HepG2 (cell line): ENCODE measurements at regions not wholly inside any gene's neighbourhood (a gene's known extent, or its start where the extent isn't known, plus 50 kb on each side); places are given as distances from the start of the nearest gene placed in this dataset.
A peak's percentile ranks its signal among the peaks of the same experiment; 100 is the strongest.

ENCODE experiments used
- ARNT2 ChIP-seq: sonication (generic); formaldehyde crosslinking; IDR thresholded peaks from 2 replicates; pipeline ENCODE4 v1.8.0; 2022; ENCODE audit warnings: mild to moderate bottlenecking, low read depth, missing genetic modification reagents, moderate library complexity
- BCL3 ChIP-seq: sonication (generic); formaldehyde crosslinking; IDR thresholded peaks from 2 replicates; pipeline ENCODE4 v1.5.1; 2020; ENCODE audit warnings: mild to moderate bottlenecking, missing genetic modification reagents, moderate library complexity
- FOXK1 ChIP-seq: sonication (generic); formaldehyde crosslinking; IDR thresholded peaks from 2 replicates; pipeline ENCODE4 v1.4.0; 2020; ENCODE audit warnings: low read depth, missing genetic modification reagents, borderline replicate concordance
- GMEB1 ChIP-seq: sonication (generic); formaldehyde crosslinking; IDR thresholded peaks from 2 replicates; pipeline ENCODE4 v1.5.1; 2020; ENCODE audit warnings: missing genetic modification reagents, mild to moderate bottlenecking, borderline replicate concordance
- MXD3 ChIP-seq: IDR thresholded peaks from 2 replicates; pipeline ENCODE4 v1.6.1; 2016; ENCODE audit warnings: mild to moderate bottlenecking, missing biosample characterization, missing genetic modification reagents
- NFKB2 ChIP-seq: sonication (generic); formaldehyde crosslinking; IDR thresholded peaks from 2 replicates; pipeline ENCODE4 v1.4.0; 2020; ENCODE audit warnings: missing genetic modification reagents, borderline replicate concordance
- NR3C1 ChIP-seq: sonication (generic); formaldehyde crosslinking; IDR thresholded peaks from 2 replicates; pipeline ENCODE4 v1.4.0; 2020; ENCODE audit warnings: missing genetic modification reagents
- PITX1 ChIP-seq: sonication (generic); formaldehyde crosslinking; IDR thresholded peaks from 2 replicates; pipeline ENCODE4 v1.5.1; 2020; ENCODE audit warnings: mild to moderate bottlenecking, missing genetic modification reagents
- POLR2A ChIP-seq, 2 experiments: IDR thresholded peaks; 2 replicates each; pipeline ENCODE4 v1.6.1; 2011; ENCODE audit warnings: low read depth in 2 of 2, low read length in 2 of 2, mild to moderate bottlenecking in 1 of 2, moderate library complexity in 1 of 2; ENCODE audit not compliant: insufficient read depth in 1 of 2
- RERE ChIP-seq: IDR thresholded peaks from 2 replicates; pipeline ENCODE4 v1.6.1; 2016; ENCODE audit warnings: low read depth, missing genetic modification reagents, missing compliant biosample characterization
- SALL1 ChIP-seq: sonication (generic); formaldehyde crosslinking; IDR thresholded peaks from 2 replicates; pipeline ENCODE4 v1.8.0; 2022; ENCODE audit warnings: mild to moderate bottlenecking, missing genetic modification reagents
- TFDP2 ChIP-seq: sonication (generic); formaldehyde crosslinking; IDR thresholded peaks from 2 replicates; pipeline ENCODE4 v1.4.0; 2020; ENCODE audit warnings: missing genetic modification reagents
- U2AF1 ChIP-seq: fragments of 200-400 bp; formaldehyde crosslinking; optimal IDR thresholded peaks from 2 replicates; pipeline ENCODE3; 2017; ENCODE audit warnings: mild to moderate bottlenecking, low read depth, low read length
- ZBTB34 ChIP-seq: sonication (generic); formaldehyde crosslinking; IDR thresholded peaks from 2 replicates; pipeline ENCODE4 v1.8.0; 2022; ENCODE audit warnings: mild to moderate bottlenecking, missing genetic modification reagents
- ZNF136 ChIP-seq: sonication (generic); formaldehyde crosslinking; IDR thresholded peaks from 2 replicates; pipeline ENCODE4 v1.8.1; 2022; ENCODE audit warnings: low read depth, mild to moderate bottlenecking, moderate library complexity, missing genetic modification reagents
- ZNF207 ChIP-seq: fragments of 450-650 bp; IDR thresholded peaks from 2 replicates; pipeline ENCODE4 v1.6.1; 2016; ENCODE audit warnings: antibody characterized with exemption, borderline replicate concordance
- ZNF556 ChIP-seq: sonication (generic); formaldehyde crosslinking; IDR thresholded peaks from 2 replicates; pipeline ENCODE4 v1.4.0; 2020; ENCODE audit warnings: mild to moderate bottlenecking, missing genetic modification reagents, borderline replicate concordance

GRCh38 chr3:13263770-13264467, 156.2 kb downstream of the NUP210 start (continued):
- TF ChIP-seq ZNF207 (no peak), TFDP2 (CRISPR knock-in tag) (peak; percentile 81), FOXK1 (CRISPR knock-in tag) (0 out of 2 replicates have a peak, but pooled peaks have one; percentile 3), NR3C1 (CRISPR knock-in tag) (no peak), SALL1 (CRISPR knock-in tag) (peak; percentile 78), ARNT2 (CRISPR knock-in tag) (peak; percentile 78), NFKB2 (CRISPR knock-in tag) (peak; percentile 58; the same call in 1 of the 2 replicates), ZNF556 (CRISPR knock-in tag) (peak; percentile 55; the same call in 1 of the 2 replicates), PITX1 (CRISPR knock-in tag) (peak; percentile 54; the same call in 1 of the 2 replicates), ZNF136 (0 out of 2 replicates have a peak, but pooled peaks have one; percentile 21), ZBTB34 (CRISPR knock-in tag) (peak; percentile 77; the same call in 1 of the 2 replicates), U2AF1 (no peak), GMEB1 (CRISPR knock-in tag) (peak; percentile 19; the same call in 1 of the 2 replicates), POLR2A (IDR thresholded peaks at IDR 0.05; ENCODE audit: insufficient read depth in 1 of 2, low read depth in 2 of 2, low read length in 2 of 2) (peak; percentile 48 to 49; a peak in 2 of 4 replicates), MXD3 (CRISPR knock-in tag) (peak; percentile 46; the same call in 1 of the 2 replicates), RERE (CRISPR knock-in tag) (no peak), BCL3 (no peak)
